Right cardiac atrium (tissue), 5 donors: ENCODE measurements at regions not wholly inside any gene's neighbourhood (a gene's known extent, or its start where the extent isn't known, plus 50 kb on each side); places are given as distances from the start of the nearest gene placed in this dataset.

Source experiments
- ATAC-seq, 2 donors: fragments of 200-7000 bp; cut with Tn5 transposase; one replicate each; pipeline versions ENCODE4 v1.8.0 to v1.9.1; 2020; ENCODE audit warnings: moderate library complexity in 2 of 2, mild to moderate bottlenecking in 1 of 2
- DNase-seq, 3 donors: peaks; one replicate each; pipeline ENCODE4 v3.0.0-alpha.2; 2020
- H3K27ac ChIP-seq: one replicate; pipeline ENCODE4 v1.5.1; 2013; ENCODE audit warnings: mild to moderate bottlenecking, low read length, control low read depth, moderate library complexity
- H3K27me3 ChIP-seq: one replicate; pipeline ENCODE4 v1.6.1; 2013; ENCODE audit not compliant: control insufficient read depth, insufficient read depth
- H3K4me1 ChIP-seq: one replicate; pipeline ENCODE4 v1.6.1; 2013; ENCODE audit warnings: low read length; ENCODE audit not compliant: control insufficient read depth, insufficient read depth
- H3K4me3 ChIP-seq: one replicate; pipeline ENCODE4 v1.5.1; 2013; ENCODE audit warnings: low read length, control low read depth
- H3K9me3 ChIP-seq: one replicate; pipeline ENCODE4 v1.6.1; 2013; ENCODE audit warnings: low read length; ENCODE audit not compliant: control insufficient read depth
- WGBS: extraction: QIAGEN DNeasy Blood & Tissue Kit; methylation state at CpG from one replicate; pipeline ENCODE4 v1.1.7; 2013; 5-methylcytosine and 5-hydroxymethylcytosine counted together
- intact Hi-C, 4 donors: fragments of 100-400 bp; cut with DNase I; formaldehyde crosslinking; loops; one replicate each; pipeline versions ENCODE4 v1.11.0 to v1.14.0; 2022 to 2023
- donor health status: healthy with polysubstance abuse.
- donor health status: DM: no; HTN: yes; CAD: no.
- donor health status: DM: no; HTN: no; CAD: no.
- donor health status: DM: no; HTN: yes; CAD: no; lungs with severe emphysema.
- donor health status: DM: yes; HTN: yes; CAD: no.

DNA sequence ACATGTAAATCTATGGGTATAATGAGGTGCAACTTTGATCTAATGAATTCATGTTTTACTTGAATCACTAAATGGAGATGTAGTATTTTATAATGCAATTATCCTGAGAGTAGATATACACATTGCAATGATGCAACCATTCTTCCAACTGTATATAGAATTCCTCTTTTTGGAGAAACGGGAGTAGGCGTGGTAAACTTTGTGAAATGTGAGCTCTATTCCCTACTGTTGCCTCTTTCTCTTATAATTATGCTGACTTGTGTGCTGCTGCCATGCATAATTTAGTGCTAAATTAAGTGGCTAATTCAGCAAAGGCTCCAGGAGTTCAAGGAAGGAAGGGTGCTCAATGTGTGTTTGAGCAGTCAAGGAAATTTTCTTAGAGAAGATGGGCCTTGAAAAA, 116.6 kb upstream of the SLC35B3 start:
- Histone ChIP-seq H3K9me3 (no peaks in the 10 kb centered on the region), H3K27ac (no peak overlapping the region), H3K4me3 (no peak overlapping the region), H3K27me3 (no peaks in the 10 kb centered on the region), H3K4me1 (no peaks in the 10 kb centered on the region)
- WGBS: 85% methylated on average over 2 of the region's 2 CpGs
- DNase-seq (no peak), ATAC-seq (no peak)
- intact Hi-C loops: no loop called here

DNA sequence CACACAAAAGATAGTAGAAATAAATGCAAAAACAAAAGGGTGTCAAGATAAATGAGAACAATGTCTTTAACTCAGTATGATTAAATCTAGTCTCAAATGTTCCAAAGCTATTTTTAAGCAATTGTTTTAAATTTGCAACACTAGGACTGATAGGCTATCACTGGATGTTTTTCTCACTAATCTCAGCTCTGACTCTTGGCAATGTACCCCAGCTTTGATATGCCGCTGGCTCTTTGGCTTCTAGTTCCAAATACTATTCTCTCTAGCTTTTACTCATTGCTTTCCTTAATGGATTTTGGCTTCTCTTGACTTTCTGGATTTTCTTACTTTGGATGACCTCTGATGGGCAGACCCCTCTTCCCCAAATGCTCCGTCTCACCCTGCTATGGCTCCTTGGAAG, 116.0 kb upstream of the SLC35B3 start:
- H3K4me1 ChIP-seq: no peaks in the 10 kb centered on the region
- H3K27ac ChIP-seq: no peak overlapping the region
- intact Hi-C loops: no loop called here
- peak in 2 of 3 donors; percentile 9 to 36 for DNase-seq
- no peaks in the 10 kb centered on the region for H3K27me3 ChIP-seq
- peak in 1 of 2 donors; percentile 46 for ATAC-seq
- WGBS: 37% methylated on average over 2 of the region's 2 CpGs
- no peaks in the 10 kb centered on the region for H3K9me3 ChIP-seq
- no peak overlapping the region for H3K4me3 ChIP-seq

DNA sequence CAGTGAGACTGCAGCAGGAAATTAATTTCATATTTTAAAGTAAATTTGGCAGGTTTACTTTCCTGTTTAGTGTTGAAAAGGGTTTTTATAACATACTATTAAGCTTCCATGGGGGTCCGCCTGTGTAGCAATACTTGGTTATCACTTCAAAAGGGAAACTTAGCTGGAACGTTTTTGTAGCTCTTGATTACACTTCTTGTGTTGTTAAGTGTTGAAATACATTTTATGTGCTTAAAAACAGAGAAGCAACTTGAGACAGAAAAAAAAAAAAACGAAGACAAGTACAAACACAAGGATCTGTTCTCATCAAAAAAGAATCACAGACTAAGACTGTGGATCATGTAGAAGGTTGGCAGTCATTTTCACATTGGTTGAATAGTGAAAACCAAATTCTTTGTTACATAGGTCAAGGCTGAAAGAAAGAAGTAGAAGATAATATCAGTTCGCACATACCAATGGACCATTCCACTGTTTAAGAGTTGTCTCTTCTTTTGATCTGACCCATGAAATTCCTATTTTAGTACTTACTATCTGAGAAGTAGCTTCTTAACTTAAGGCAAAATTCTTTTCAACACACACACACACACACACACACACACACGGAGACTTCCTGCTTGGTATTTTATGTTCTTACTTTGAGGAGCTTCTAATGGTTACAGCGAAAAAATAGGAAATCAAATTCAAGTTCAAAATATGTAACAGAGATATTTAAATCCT, 113.9 kb upstream of the SLC35B3 start:
- no peak overlapping the region for H3K4me3 ChIP-seq
- H3K27ac ChIP-seq: no peak overlapping the region
- no peaks in the 10 kb centered on the region for H3K4me1 ChIP-seq
- ATAC-seq (no peak), DNase-seq (no peak)
- H3K9me3 ChIP-seq: no peaks in the 10 kb centered on the region
- H3K27me3 ChIP-seq: no peaks in the 10 kb centered on the region
- WGBS: 46% methylated on average over 6 of the region's 6 CpGs
- intact Hi-C loops: no loop called here

DNA sequence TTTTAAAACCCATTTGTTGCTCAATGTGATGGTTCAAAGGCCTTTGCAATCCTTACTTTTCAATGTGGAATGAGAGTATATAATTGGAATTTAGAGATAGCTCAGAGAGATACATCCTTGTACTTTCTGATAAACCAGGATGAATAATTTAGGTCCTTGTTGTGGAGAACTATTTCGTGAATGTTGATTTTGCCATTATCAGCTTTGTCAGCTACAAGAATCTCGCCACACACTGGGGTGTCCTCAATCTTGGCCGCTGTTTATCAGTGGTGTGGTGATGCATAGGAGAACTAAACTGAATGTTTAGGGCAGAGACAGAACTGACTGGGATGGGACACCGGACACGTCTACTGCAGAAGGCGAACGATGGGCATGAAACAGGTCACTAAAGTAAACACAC, 111.2 kb upstream of the SLC35B3 start:
- intact Hi-C loops: no loop called here
- Histone ChIP-seq H3K27me3 (no peaks in the 10 kb centered on the region), H3K4me3 (no peak overlapping the region), H3K9me3 (no peaks in the 10 kb centered on the region), H3K4me1 (no peaks in the 10 kb centered on the region), H3K27ac (no peak overlapping the region)
- no peak for DNase-seq
- 52% methylated on average over 7 of the region's 7 CpGs for WGBS
- ATAC-seq: no peak

DNA sequence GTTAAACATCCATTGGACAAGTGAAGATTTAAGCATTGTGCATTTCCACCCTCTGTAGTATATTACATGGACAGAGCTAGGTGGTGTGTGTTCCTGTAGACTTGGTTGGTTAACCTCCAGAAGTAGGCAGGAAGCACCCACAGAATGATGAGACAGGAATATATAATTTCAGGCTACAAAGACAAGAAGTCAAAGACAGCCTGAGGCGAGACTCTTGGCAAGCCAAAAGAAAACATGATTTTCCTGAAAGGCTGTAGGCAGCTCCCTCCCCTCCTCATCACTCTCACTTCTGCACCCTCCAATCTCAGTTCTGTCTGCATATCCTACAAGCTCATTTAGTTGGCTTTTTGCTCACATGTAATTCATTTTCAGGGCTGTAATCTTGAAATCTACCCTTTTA, 110.0 kb upstream of the SLC35B3 start:
- whole genome bisulfite sequencing: 8% methylated on average over 1 of the region's 1 CpG
- intact Hi-C loops: no loop called here
- Histone ChIP-seq H3K4me1 (no peaks in the 10 kb centered on the region), H3K27ac (no peak overlapping the region), H3K9me3 (no peaks in the 10 kb centered on the region), H3K4me3 (no peak overlapping the region), H3K27me3 (no peaks in the 10 kb centered on the region)
- DNase-seq (no peak), ATAC-seq (no peak)

DNA sequence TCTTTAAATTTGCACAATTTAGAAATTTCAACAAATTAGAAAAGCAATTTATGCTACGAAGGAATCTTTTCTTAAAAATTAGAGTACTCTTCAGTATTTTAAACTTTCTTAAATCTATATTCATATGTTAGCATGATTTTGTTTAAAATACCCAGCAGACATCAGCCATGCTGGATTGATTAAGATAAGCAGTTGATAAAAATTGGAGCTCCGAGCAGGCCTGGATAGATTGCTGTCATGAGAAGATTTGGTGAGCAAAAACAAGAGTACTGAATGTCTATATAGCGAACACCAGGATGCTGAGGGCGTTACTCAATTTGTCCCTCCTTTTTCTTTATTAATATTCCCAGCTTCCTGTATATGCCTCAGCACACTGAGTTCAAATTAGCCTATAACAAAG, 108.4 kb upstream of the SLC35B3 start:
- 70% methylated on average over 4 of the region's 4 CpGs for WGBS
- Histone ChIP-seq H3K27me3 (no peaks in the 10 kb centered on the region), H3K9me3 (no peaks in the 10 kb centered on the region), H3K4me3 (no peak overlapping the region), H3K27ac (no peak overlapping the region), H3K4me1 (no peaks in the 10 kb centered on the region)
- ATAC-seq (no peak), DNase-seq (no peak)
- intact Hi-C loops: no loop called here

DNA sequence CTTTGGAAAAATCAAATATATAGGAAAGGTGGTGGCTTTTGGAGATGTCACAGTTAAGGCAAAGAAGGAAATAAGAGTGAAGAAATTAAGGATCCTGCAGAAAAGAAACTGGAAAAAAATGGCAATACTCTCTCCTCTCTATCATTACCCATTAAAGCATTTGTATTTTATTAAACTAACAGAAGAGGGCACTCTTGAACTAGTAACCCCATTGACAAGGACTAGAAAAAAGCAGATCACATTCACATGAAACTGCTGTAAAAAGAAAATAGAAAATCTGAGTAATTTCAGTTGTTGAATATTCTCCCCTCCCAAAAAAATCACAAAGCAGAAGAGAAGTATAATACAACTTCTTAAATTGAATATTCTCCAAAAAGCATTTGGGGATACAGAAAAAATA, 104.1 kb upstream of the SLC35B3 start:
- H3K4me1 ChIP-seq: no peaks in the 10 kb centered on the region
- H3K27me3 ChIP-seq: no peaks in the 10 kb centered on the region
- H3K4me3 ChIP-seq: no peak overlapping the region
- H3K9me3 ChIP-seq: no peaks in the 10 kb centered on the region
- DNase-seq (no peak), ATAC-seq (no peak)
- H3K27ac ChIP-seq: no peak overlapping the region
- intact Hi-C loops: no loop called here

DNA sequence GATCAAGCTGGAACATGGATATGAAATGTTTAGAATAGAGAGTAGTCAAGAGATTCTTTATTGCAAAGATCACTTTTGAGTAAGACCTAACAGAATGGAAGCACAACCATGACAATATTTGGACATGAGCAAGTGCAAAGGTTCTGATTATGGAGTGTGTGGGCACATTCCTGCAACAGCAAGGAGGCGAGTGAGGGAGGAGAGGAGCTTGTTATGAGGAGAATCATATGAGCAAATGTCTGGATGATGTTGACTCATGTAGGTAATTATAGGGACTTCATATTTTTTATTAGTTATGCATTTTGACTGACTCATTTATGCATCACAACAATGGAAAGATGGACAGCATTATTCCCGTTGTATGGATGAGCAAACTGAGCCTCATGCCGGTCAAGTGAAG, 100.8 kb upstream of the SLC35B3 start:
- Histone ChIP-seq H3K9me3 (peaks cover 3% of the 10 kb centered on the region), H3K4me1 (no peaks in the 10 kb centered on the region), H3K27ac (no peak overlapping the region), H3K27me3 (no peaks in the 10 kb centered on the region), H3K4me3 (no peak overlapping the region)
- DNase-seq (no peak), ATAC-seq (no peak)
- intact Hi-C loops: no loop called here
- 74% methylated on average over 3 of the region's 3 CpGs for WGBS

DNA sequence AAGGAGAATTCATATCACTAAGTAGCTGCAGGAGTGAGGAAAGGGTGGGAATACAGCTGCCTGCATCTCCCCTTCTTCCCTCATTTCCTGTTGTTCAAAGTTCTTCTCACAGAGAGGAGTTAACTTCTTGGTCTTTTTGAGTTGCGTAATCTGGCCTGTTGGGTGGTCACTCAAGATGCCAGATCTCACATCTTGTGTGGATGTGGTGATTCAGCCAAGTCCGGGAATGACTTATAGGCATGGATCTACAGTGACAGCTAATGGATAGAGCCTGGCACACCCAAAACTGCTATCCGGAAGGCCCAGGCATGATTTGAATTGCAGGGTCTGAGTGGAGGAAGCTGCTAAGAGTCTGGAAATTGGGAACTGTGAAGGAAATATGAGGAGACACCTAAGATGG, 100.2 kb upstream of the SLC35B3 start:
- 62% methylated on average over 3 of the region's 3 CpGs for WGBS
- no peak for DNase-seq
- Histone ChIP-seq H3K27ac (no peak overlapping the region), H3K4me3 (no peak overlapping the region), H3K4me1 (no peaks in the 10 kb centered on the region), H3K9me3 (peaks cover 3% of the 10 kb centered on the region), H3K27me3 (no peaks in the 10 kb centered on the region)
- intact Hi-C loops: no loop called here
- no peak for ATAC-seq

DNA sequence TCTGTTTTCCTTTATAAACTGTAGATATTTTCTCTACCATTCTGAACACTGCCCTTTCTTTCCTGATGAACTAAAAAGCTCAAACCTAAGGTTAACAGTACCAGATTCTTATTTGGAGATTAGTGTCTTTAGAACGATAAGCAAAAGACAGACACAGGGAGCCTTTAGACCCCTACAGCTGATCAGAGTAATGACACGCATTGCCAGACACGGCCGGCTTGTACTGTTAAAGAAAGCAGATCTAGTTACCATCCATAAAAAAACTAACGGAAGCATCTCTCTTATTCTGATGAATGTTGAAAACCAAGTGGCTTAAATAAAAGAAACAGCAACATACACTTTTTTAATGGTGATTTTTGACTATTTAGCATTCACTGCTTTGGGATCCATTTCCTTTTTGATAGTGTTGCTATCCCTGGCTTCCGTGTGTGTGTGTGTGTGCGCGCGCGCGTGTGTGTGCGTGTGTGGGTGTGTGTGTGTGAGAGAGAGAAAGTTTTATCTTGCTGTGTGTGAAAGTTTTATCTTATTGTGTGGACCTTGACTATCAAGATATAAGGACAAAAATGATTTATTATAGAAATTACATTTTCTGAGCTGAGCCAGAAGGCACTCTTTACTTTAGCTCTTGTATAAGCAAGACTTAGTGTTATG, 95.6 kb upstream of the SLC35B3 start:
- ATAC-seq (peak; percentile 54 to 60), DNase-seq (peak in 2 of 3 donors; percentile 9 to 36)
- Histone ChIP-seq H3K27me3 (no peaks in the 10 kb centered on the region), H3K27ac (no peak overlapping the region), H3K4me1 (no peaks in the 10 kb centered on the region), H3K9me3 (peaks cover 3% of the 10 kb centered on the region), H3K4me3 (peak overlapping the region; percentile 25)
- WGBS: 53% methylated on average over 12 of the region's 12 CpGs
- intact Hi-C loops: no loop called here

DNA sequence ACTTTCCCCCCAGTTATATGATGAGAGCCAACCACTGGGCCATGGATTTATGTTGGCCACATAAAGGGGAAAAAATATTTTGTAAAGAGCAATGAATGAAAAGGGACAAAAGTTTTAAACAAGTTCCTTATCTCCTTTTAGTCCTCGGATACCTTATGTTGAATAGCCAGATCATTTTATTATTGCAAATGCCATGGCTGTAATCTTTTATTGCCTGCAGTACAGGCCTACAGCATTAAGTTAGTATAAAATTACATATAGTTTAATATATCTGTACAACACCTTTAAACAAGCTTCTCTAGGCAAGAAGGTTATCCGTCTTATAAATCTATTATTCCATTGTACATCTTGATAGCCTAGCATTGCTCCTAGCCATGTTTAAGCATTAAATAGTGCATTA, 93.9 kb upstream of the SLC35B3 start:
- DNase-seq (no peak), ATAC-seq (no peak)
- intact Hi-C loops: no loop called here
- Histone ChIP-seq H3K4me1 (no peaks in the 10 kb centered on the region), H3K4me3 (no peak overlapping the region), H3K9me3 (peaks cover 2% of the 10 kb centered on the region), H3K27ac (no peak overlapping the region), H3K27me3 (no peaks in the 10 kb centered on the region)
- 83% methylated on average over 2 of the region's 2 CpGs for WGBS

DNA sequence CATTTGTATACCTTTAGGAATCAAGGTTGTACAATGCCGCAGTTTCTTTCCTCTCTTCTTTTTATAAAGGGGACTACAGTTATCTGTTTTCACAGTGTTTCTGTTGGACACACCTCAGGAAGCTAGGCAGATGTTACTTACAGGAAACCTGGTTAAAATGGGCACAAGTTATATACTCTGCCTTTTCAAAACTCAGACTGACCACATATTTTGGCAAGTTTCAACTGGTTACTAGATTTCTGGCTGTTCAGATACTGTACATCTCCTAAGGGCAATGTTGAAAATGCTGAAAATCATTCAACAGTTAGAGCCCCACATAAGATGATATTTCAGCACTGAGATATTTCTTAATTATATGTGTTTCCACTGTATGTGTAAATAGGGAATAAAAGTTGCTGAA, 92.5 kb upstream of the SLC35B3 start:
- no peaks in the 10 kb centered on the region for H3K27me3 ChIP-seq
- no peak for ATAC-seq
- no peak overlapping the region for H3K27ac ChIP-seq
- H3K4me3 ChIP-seq: no peak overlapping the region
- H3K9me3 ChIP-seq: no peaks in the 10 kb centered on the region
- no peak for DNase-seq
- H3K4me1 ChIP-seq: no peaks in the 10 kb centered on the region
- 79% methylated on average over 1 of the region's 1 CpG for WGBS
- intact Hi-C loops: no loop called here
